HG03457 (cell line): ENCODE measurements at regions not wholly inside any gene's neighbourhood (a gene's known extent, or its start where the extent isn't known, plus 50 kb on each side); places are given as distances from the start of the nearest gene placed in this dataset.

Experiments
- ATAC-seq: cut with Tn5 transposase; IDR thresholded peaks from one replicate; pipeline ENCODE4 v1.9.1; 2021; ENCODE audit warnings: moderate number of reproducible peaks; ENCODE audit not compliant: unreplicated experiment

DNA sequence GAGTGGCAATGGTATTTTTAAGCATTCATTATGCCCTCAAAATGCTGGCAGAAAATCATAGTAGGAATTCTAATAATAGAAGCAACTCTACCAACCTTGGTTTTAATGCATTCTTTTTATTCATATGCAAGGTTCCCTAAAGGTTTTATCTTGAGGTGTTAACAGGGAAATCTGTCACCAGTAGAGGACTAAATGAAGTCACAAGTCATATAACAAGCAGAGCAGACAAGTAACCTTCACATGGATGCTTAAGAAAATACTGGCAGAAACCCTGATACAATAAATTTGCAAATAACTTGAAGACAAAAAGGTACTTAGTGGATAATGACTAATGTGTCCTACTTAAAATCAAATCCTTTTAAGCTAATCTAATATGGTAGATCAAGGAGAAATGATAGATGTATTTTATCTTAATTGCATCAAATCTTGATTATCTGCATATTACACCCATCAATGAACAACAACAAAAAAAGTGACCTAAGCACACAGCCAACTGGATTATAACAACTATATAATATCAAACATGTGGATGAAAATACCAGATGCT is 73.3 kb downstream of the RFC3 start:
- ATAC-seq, result no peak

- ATAC-seq, result no peak
Observed at GRCh38 chr13:33893559-33893958, 75.6 kb downstream of the RFC3 start.

GRCh38 chr13:33904431-33904830 is 86.5 kb downstream of the RFC3 start:
- no peak for ATAC-seq

DNA sequence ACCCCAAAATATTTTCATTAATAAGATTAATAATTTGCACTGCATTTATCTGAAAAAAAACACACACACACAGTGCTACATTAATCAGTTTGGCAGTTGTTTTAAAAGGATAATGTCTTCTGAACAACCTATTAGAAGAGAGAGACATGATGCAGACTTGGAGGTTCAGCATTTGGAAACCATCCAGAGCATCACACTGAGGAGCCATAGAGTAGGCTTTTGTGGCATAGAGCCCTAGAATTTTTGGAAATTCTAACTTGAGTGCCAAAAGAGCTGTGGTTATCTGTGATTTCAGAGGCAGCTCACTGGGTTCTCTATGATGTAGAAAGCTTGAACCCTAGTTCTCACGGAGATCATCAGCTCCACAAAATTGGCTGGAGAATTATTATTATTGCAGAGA is 90.2 kb downstream of the RFC3 start:
- ATAC-seq, result no peak

DNA sequence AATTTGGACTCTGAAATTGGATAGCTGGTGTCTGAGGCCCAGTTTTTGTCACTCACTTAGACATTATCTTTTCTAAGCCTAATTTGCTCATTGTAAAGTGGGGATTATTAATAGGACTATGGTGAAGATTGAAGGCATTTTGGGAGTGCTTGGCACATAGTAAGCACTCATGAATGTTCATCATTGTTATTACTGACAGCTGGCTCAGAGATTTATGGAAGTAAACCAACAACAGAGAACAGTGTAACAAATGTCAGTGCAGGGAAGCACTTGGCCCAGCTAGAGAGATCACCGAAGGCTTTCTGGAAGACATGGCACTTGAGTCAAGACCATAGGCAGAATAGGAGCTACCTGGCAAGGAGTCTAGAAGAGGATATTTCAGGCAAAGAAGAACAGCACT is 92.3 kb downstream of the RFC3 start:
- ATAC-seq, result no peak

DNA sequence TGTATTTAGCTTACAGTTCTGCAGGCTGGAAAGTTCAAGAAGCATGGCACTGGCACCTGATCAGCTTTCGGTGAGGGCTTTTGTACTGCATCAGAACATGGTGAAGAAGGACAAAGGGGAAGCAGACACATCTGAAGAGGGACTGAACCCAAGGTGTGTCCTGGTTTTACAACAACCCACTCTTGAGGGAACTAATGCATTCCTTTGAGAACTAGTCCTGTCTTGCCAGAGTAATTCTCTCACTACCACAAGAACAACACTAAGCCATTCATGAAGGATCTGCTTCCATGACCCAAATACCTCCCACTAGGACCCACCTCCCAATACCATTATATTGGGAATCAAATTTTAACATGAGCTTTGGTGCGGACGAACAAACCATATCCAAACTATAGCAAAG is 93.6 kb downstream of the RFC3 start:
- no peak for ATAC-seq

- ATAC-seq, result no peak
Observed at GRCh38 chr13:33913829-33914228, 95.9 kb downstream of the RFC3 start.

DNA sequence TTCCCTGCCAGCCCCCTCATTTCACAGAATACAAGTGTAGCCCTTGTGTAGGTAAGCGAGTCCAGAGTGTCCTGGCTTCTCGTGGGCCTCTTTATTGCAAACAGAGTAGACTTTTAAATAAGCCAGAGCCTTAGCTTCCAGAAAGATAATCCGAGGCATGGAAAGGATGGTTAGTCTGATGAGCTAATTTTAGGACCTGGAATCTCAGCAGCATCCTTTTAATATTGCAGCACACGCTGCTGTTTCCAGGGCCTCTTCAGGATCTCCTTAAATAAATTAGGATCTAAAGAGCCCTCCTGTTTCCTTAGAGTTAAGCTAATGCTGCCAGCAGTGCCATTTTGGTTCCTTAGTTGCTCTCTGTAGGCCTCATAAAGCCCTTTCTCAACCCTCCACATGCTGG is 99.2 kb downstream of the RFC3 start:
- no peak for ATAC-seq

DNA sequence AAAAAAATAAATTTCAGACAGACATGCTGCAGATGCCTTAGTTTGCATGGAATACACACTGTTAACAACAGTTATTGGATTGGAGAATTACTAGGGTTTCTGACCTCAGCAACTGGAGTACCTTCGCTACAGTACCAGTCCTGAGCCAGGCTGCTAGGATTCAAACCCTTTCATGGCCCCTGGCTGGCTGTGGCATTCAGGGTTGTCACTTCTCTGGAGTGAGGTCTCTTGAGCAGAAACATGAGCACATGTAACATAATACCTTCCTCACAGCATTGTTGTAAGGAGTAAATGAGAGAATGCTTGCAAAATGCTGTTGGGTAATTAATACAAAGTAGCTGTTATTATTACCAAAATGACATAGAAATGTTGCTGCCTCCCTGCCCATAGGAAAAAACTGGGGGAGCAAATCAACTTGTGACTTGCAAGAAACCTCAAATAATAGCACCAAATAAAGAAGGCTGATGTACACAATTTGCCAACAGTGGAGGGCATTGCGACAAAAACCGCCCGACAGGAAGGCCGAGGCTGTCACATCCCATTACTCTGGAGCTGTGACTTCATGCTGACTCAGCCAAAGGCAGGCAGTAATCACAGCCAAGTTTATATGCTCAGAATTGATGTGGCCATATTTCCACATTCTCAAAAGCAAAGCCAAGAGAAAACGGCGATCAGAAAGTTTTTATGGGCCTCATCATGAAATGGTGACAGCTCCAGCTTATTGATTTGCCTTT is 100.4 kb downstream of the RFC3 start:
- ATAC-seq, result no peak

DNA sequence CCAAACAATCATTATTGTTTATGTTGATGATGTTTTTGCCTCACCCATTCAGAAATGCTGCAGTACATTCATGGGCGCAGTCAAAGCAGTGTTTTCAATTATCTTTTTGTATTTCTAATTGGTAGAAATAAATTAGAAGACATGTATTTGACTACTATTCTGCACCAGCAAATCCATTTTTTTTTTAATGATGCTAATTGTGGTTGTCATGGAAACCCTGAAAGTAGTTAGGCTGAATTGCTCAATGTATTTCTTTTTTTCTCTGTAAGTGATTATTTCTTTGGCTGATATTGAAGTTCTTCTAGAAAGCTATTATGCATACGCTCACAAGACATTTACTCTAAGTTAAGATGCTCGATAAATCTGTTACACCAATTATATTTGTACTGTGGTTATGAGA is 101.2 kb downstream of the RFC3 start:
- no peak for ATAC-seq

DNA sequence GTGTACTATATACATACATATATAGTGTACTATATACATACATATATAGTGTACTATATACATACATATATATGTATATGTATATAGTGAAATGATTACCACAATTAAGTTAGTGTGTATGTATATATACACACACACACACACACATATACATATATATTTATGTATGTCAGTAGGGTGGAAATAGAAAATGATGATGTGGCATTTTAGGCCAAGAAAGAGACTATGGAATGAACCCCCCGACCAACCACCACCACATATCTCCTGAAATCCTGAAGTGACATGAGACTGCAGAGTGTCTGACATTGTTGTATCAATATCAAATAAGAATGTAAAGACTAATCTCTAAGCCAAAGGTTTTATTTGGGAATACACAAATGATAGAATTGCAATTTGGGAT is 107.6 kb downstream of the RFC3 start:
- ATAC-seq, result no peak

GRCh38 chr13:33927315-33927714 is 109.4 kb downstream of the RFC3 start:
- ATAC-seq, result no peak

GRCh38 chr13:33931397-33932311 is 113.7 kb downstream of the RFC3 start:
- ATAC-seq, result no peak

- ATAC-seq, result no peak
Observed at GRCh38 chr13:33932769-33933406, 114.9 kb downstream of the RFC3 start.

GRCh38 chr13:33933810-33934209 is 115.9 kb downstream of the RFC3 start:
- no peak for ATAC-seq

DNA sequence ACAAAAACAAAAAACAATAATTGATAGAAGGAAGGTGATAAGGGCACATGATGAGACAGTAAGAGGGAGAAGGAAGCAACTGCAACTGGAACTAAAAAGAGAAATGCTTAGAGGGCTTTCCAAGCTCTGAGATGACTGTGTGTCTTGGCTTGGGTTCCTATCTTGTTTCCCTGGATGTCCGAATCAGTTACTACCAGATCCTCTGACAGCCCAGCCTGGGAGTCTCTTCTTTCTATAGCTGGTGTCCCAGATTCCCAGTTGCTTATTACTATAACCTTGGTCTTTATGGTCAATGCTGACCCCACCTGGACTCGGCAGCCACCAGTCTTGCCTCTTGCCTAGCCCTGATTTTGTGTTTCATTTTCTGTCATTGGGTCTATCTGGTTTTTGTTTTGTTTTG is 116.4 kb downstream of the RFC3 start:
- no peak for ATAC-seq

DNA sequence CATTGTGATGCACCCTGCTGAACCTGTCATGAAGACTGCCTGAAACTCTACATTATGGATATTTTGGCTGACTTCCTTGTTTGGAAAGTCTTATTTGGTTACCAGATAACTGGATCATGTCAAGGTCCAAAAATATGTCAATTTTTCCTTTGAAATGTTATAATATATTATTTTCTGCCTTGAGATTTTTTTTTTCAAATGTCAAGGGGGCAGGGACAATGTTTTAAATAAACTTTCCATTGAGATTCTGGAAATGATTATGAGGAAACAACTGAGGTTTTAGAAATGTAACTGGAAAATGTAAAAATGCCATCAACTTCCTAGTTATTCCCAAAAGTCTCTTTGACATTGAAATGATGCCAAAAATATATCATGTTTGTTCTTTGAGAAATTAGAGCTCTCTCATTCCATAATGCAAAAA is 117.0 kb downstream of the RFC3 start:
- ATAC-seq, result no peak

- ATAC-seq, result no peak
Observed at GRCh38 chr13:33935969-33936368, 118.0 kb downstream of the RFC3 start.

DNA sequence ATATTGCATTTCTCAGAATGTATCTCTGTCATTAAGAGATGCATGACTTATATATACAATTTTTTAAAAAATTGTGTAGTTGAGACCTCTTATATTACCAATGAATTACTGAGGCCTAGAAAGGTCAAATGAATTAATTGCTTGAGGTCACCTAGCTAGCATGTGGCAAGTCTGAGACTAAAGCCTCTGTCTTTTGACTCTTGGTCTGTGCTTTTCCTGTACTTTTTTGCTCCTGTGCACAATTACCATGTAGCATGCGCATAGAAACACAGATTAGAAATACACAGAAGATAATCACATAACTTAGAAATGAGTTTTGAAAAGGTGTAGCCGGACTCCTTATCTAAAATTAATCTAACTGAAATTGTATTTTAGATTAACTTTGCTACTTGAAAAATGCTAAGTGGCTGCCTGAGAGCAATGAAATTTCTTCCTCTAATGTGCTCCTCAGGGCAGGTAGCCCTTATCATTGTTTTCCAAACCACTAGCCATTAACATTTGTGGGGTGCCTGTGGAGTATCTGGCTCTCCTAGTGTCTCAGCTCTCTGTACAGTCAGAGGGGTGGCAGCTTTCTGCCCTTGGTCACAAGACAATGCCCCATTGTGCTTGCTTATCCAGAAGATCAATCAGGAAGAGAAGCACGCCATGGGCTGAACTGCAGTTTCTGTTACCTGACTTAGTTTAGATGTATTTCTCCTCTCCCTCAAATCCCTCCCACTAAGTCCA is 119.6 kb downstream of the RFC3 start:
- ATAC-seq, result no peak

DNA sequence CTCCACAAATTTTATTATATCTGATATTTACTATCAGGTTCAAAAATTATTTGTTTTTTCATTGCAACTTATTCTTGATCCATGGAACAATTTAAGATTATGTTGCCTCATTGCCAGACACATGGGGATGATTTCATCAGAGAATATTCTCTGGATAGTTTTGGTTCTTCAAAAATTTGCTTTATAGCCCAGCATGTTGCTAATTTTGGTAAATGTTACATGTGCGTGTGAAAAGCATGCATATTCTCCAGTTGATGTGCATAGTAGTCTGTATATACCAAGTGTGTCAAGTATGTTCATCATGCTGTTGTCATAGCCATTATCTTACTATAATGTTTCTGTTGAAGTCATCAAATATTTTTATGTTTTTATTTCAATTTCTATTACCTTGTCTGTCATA is 122.3 kb downstream of the RFC3 start:
- no peak for ATAC-seq

GRCh38 chr13:33940898-33941297 is 122.9 kb downstream of the RFC3 start:
- no peak for ATAC-seq
